GM18498 (cell line): ENCODE measurements at regions not wholly inside any gene's neighbourhood (a gene's known extent, or its start where the extent isn't known, plus 50 kb on each side); places are given as distances from the start of the nearest gene placed in this dataset.
"Not testable (repeated sequence)": the region's sequence is repeated elsewhere in the genome, so short reads cannot be mapped to it uniquely, and the experiment has no call there.

Experiments
- ATAC-seq: cut with Tn5 transposase; IDR thresholded peaks from one replicate; pipeline ENCODE4 v1.9.1; 2021; ENCODE audit warnings: mild to moderate bottlenecking, moderate library complexity; ENCODE audit not compliant: unreplicated experiment

DNA sequence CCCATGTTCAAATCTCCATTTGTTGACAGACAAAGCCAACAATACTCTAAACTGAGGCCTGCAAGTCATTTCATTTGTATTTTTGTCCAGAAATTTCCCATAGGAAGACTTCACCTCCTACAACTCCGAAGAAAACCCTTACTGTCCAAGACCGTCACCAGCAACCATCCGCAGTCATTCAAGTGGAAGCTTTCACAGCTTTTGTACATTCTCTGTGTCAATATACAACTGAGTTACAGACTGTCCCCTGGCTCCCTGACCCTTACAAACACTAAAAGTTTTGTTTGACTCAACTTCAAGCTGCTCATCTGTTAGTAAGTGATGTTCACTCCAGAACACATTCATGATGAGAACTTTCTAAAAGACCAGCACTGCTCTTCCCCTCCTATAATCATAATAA, 210.1 kb downstream of the DEPDC1B start:
- ATAC-seq, result no peak

DNA sequence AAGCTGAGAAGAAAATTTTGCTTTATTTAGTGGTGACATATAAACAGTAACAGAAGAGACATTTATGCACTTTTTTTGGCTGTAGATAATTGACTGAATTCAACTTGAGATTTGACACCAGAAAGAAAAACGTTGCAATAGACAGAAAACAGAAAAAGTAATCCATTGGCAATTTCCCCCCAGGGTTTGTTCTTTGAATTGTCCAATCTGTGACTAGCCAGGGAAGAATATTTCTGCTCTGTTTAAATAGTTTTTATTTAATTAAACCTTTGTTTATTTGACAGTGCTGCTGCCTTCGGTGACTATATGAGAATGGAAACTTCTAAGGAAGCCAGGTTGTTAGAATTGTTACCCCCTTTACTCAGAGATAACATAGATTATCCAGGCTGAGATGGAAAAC, 210.6 kb downstream of the DEPDC1B start:
- ATAC-seq, result no peak

DNA sequence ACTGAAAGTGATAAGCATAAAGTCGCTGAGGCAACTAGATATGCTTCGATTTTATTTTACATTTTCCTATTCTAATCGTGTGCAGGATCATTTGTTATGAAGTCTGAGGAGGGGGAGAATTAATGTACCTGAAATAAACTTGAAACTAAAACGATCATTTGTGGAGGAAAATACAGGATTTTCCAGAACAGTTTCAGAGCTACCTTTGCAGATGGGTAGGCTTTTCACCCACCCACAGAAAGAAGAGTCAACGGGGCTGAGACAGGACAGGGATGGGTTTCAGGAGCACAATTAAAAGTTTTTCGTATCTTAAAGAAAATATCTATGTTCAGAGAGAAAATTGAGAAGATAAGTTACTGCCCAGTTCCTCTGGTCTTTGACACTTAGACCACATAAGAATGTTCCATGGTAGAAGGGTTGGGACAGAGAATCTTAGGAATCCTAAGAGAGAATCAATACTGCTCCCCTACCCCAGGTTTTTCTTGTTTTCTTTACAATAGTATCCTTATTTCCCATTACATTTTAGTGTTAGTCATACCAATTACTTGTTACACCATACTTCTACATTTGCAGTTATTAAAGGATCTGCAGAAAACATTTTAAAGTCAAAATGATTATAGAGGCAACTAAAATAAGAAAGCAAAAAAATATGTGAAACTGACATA, 211.4 kb downstream of the DEPDC1B start:
- no peak for ATAC-seq

DNA sequence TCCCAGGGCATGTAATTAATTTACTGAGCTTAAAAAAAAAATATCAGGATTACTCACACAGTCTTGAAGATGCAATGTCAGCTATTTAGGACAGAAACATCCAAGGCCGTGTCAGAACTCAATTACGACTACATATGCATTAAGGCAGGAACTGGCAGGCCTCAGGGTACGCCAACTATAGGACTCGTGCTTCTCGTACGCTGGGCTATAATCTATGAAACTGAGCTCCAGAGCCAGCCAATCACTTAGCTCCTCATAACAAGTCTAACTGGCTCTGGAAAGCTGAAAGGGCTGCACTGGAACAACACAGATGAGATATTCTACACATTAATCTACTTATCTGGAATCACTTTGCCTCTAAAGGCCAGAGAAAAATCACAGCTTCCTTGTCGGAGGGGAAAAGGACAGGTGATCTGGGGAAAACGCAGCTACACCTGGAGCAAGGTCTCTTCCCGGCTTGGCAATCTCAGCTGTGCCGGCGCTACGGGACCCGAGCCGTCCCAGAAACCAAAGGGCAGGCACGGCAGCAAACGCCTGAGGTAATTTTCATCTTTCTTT, 212.0 kb downstream of the DEPDC1B start:
- no peak for ATAC-seq

DNA sequence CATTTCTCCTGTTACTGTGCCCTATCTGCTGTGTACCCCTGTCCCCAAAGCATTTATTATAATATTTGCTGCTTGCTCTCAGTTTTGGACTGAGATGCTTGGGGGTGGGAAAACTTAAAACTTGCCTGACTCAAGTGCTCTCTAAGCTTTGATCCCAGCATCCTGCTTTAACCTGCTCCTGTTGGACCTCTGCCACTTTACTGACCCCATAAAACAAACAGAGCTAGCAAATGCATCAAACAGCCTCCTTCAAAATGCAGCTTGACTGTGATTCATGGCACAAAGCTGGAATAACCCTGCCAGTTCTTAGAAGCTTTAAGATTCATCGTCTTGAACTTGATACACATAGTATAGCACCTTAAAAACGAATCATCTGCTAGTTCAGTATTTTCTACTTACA, 212.5 kb downstream of the DEPDC1B start:
- no peak for ATAC-seq

DNA sequence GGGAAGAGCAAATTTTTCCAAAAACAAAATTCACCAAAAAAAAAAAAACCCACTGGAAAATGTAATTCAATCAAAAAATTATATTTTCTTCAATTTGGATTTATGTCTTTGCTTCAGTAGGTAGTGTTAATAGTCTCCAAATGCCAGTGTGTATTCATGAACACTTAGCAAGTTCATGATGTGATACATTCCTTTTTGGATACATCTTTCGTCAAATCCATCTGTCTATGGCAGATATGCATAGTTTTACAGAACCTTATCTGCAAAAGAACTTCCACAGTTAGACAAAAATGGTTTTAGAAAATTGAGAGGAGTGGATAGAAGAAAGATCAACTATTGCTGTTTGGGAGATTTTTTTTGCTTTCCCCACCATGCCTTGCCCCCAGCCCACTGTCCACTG, 214.6 kb downstream of the DEPDC1B start:
- no peak for ATAC-seq

DNA sequence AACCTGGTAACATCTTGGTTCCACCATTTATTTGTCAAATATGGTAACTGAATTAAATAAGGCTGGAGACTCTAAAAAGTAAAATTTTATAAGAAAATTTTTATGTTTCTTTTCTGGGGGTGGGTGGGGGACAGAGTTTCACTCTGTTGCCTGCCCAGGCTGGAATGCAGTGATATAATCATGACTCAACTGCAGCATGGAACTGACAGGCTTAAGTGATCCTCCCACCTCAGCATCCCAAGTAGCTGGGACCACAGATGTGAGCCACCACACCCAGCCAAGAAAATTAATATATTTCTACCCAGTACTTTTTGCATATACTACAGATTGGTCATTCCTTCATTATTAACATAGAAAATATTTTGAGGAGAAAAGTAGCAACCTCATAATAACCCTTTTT, 216.9 kb downstream of the DEPDC1B start:
- no peak for ATAC-seq

DNA sequence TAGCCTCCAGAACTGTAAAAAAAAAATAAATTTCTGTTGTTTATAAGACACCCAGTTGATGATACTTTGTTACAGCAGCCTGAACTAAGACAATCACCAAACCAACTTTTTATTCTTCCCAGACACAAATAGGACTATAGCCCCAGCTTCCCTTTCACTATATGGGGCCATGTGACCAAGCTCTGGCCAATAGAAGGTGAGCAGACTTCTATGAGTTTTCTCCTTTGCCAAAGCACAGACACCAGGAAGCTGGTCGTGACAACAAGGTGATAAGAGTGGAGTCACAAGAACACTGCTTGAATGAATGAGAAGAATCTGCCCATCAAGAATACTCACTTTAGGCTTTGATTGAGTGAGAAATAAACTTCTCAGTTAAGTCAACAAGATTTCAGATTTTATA, 217.7 kb downstream of the DEPDC1B start:
- ATAC-seq, result no peak

DNA sequence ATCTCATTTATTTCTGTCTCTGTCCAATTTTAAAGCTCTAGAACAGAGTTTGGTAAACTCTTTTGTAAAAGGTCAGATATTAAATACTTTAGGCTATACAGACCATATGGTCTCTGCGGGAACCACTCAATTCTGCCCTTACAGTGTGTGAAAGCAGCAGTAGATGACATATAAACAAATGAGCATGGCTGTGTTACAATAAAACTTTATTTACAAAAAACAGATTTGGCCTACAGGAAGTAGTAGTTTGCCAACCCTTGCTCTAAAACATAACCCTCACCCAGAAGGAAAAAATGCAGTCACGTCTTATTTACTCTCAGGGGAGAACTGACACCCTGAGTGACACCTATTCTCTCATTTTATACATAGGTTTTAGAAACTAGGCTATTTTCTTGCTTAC, 220.4 kb downstream of the DEPDC1B start:
- no peak for ATAC-seq

DNA sequence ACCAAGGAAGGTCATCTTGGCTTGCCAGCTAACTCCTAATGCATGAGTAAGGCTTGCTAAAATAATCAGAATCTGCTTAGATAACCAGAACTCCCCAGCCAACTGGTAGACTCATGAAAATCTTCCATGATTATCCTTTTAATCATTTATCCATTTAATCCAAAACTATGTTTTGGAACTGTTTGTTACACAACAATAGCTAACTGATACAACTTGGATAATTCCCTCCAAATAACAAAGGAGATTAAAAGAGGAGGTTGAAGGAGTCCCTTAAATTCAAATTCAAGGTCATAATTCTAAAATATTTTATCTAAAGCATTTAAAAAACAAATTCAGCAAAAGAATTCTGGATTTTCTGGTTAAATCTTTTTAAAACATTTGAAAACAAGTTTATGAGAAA, 222.1 kb downstream of the DEPDC1B start:
- no peak for ATAC-seq

DNA sequence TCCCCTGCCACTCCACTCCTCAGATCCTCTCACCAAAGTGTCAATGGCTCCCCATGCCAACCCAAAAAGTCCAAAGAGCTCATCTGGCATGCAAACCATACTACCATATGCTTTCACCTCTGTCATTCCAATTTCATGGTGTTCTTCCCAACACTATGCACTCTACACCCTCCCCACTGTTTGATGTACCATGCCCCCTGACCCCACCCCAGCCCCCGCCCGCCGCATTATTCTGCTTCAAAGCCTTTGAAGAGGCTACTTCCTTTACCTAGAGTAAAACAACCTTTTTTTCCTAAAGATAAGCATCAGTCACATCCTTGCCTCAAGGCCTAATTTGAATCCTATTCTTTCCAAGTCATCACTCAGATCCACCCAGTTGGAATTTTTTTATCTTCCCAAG, 226.3 kb downstream of the DEPDC1B start:
- ATAC-seq, result no peak

DNA sequence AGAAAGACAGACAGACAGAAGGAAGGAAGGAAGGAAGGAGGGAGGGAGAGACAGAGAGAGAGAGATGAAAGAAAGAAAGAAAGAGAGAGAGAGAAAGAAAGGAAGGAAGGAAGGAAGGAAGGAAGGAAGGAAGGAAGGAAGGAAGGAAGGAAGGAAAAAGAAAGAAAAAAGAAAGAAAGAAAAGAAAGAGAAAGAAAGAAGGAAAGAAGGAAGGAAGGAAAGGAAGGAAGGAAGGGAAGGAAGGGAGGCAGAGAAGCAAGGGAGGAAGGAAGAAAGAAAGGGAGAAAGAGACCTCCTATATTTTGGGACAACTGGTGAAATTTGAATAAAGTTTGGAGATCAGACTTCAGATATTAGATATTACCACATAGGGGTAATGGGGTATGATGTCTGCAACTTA, 226.9 kb downstream of the DEPDC1B start:
- ATAC-seq, result not testable (repeated sequence)

DNA sequence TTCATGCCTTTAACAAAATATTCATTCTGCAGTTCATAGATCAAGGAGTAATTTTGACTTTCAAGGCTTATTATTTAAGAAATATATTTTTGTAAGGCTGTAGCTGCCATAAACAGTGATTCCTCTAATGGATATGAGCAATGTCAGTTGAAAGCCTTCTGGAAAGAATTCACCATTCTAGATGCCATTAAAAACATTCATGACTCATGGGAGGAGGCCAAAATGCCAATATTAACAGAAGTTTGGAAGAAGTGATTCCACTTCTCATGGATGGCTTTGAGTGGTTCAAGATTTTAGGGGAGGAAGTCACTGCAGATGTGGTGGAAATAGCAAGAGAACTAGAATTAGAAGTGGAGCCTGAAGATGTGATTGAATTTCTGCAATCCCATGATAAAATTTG, 229.1 kb downstream of the DEPDC1B start:
- ATAC-seq, result no peak

DNA sequence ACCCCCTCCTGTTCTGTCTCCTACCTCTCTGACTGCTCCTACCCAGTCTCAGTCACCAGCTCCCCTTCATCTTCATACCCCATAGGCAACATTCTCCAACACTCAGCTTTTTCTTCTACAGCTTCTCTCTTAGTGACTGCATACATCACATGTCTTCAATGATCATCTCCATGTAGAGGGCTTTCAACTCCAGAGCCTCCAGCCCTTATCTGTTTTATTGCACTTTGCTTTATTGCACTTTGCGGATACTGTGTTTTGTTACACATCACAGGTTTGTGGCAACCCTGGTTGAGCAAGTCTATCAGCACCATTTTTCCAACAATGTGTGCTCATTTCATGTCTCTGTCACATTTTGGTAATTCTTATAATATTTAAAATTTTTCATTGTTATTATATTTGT, 230.7 kb downstream of the DEPDC1B start:
- ATAC-seq, result no peak

DNA sequence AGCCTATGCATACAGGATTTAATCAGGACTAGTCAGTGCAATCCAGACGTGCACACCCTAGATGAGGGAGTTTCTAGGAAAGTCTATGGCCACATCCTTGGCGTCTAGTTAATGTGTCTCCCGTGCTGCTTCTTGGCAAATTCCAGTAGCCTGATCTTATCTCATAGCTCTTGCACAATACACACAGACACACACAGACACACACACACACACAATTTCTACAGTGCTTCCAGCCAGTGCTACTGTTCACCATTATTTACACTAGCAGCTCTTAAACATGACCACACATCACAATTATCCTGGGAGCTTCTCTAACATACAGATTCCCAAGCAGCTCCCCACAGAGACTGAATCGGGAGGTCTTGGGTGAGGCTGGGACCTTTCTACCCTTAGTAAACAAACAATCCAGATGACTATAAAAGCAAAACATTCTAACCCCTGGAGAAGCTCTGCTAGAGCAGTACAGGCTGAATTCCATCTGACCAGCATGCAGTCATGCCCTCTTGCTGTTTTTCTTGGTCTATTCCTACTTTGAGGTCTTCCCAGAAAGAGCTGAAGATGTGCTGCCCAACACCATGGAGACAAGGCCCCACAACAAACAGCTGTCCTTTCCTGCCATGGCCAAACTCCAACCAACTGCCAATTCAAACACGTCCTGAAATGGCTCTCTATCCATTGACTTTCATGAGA, 236.6 kb downstream of the DEPDC1B start:
- no peak for ATAC-seq

DNA sequence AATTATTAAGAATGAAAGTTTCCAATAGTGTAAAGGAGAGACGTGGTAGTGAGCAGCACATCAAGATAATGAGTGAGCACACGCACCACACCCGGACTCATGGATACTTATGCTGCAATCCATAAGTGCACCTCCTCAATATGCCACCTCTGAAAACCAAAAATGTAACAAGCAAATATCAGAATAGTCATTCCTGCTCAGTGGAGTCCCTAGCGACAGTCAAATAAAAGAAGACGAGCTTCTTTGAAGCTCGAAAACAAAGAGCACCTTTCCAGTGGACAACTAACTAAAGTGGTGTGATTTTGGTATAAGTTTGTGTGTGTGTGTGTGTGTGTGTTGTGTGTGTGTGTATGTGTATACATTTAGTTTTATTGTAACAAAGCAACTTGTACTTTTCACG, 241.3 kb downstream of the DEPDC1B start:
- ATAC-seq, result no peak

DNA sequence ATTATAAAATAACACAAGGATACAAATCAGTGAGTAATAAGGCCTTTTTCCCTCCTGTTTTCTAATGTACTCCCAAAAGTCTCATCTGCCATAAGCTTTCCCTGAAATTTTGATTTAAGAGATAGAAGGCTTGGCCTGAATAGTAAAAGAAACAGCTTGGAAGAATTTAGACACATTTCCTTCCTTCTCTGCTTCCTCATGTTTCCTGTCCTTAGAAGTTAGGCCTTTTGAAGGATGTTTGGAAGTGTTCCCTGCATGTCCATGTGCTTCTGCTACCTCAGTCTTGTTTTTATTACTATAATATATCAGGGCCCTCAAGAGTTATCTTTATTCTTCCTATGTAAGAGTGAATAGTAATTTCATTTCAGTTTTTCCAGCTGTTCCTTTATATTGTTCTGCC, 242.7 kb downstream of the DEPDC1B start:
- no peak for ATAC-seq

DNA sequence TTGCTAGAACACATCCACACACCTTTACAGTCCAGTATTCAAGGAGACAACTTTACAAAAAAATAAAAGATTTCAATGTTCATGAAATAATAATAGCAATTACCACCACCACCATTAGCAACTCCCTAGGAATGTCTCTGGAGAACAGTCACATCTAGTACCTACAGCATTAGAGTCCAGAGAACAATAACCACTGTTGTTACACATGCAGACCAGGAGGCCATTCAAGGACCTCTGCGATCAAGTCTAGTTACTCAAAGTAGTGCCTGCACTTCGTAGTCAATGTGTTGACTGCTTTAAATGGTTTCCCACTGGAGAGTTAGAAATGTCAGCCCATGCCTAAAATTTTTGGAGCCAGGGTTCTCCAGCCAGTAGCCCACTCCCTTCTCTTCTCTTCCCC, 244.4 kb downstream of the DEPDC1B start:
- ATAC-seq, result no peak

DNA sequence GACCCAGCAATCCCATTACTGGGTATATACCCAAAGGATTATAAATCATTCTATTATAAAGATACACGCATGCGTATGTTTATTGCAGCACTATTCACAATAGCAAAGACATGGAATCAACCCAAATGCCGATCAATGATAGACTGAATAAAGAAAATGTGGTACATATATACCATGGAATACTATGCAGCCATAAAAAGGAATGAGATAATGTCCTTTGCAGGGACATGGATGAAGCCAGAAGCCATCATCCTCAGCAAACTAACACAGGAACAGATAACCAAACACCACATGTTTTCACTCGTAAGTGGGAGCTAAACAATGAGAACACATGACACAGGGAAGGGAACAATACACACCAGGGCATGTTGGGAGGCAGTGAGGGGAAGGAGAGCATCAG, 245.7 kb downstream of the DEPDC1B start:
- not testable (repeated sequence) for ATAC-seq

DNA sequence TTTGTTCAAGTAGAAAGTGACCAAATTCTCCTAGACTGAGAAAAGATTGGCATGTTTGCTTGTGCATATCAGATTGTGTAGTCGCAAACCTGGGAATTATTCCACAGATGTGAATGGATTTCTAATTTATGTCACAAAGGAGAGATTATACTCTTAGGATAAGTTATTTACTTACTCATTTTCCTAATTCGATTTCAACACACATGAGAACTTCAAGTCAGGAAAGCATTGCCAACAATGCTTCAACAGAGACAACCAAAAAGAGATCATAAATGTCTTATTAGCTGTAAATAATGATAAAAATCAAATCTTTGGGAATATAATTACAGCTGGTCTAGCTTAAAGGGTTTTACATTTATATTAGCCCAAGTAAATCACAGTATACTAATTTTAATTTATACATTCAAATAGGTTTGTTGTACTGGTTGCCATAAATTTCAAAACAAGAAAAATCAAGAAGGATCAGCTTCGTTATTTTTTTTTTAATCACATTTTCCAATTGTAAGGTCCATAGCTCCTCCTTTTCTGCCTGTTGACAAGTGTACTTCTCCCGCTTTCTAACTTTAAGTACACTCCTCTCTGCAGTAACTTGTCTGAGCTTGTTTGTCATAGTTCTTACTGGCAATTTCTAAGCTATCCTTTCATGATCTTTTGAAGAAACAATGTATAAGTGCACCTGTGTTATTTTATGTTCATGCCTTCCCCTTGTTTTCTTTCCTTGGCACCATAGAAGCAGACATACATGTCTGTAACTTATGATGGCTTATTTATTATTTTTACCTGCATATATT, 246.6 kb downstream of the DEPDC1B start:
- no peak for ATAC-seq

DNA sequence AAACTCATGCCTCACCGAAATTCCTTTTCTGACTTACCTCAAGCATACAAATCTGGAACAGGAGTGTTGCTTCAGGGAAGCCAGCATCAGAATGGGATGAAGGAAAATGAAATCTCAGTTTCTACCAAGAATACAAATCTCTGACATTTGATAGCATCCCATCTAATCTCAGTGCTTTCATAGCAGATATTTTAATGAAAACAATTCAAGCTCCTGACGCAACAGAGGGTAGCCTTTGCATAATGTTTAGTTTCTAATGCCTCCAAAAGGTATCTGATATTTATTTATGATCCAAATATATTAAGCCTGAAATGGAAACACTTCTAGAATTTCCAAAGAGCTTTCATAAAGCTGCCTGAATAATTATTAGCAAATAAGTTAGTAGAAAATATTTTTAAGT, 251.4 kb downstream of the DEPDC1B start:
- ATAC-seq, result no peak

DNA sequence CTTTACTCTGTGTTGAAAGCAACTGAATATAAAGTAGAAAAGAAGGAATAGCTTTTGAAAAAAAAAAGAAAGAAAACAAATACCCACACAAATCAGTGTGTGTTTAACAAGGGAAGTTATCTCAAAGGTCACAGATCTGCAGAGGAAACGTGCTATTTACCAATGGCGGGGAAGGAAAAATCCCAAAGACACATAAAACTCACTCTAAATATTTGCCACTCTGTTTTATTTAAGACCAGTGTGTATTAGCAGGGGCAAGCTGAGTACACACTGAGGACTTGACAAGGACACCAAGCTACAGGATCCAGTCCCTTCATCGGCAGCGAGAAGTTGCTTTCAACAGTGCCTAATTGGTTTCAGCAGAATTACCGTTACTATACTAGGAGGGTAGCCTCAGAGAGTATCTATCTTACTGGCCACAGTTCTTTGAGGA, 252.5 kb downstream of the DEPDC1B start:
- no peak for ATAC-seq
